Gastrocnemius medialis (tissue), 4 donors: ENCODE measurements at regions not wholly inside any gene's neighbourhood (a gene's known extent, or its start where the extent isn't known, plus 50 kb on each side); places are given as distances from the start of the nearest gene placed in this dataset.

ENCODE experiments used
- ATAC-seq, 2 donors: fragments of 150-250 bp; one replicate each; pipeline ENCODE4 v1.9.1; 2016
- DNase-seq, 2 donors: peaks; one replicate each; pipeline ENCODE4 v3.0.0-alpha.2; 2019
- H3K27ac ChIP-seq, 4 donors: fragments of 200-600 bp; sonication (generic); 1 replicate in 1 of 4; 2 replicates in 3 of 4; pipeline ENCODE4 v1.5.1; 2016 to 2018; ENCODE audit warnings: mild to moderate bottlenecking in 2 of 4, moderate library complexity in 1 of 4
- H3K27me3 ChIP-seq, 3 donors: fragments of 200-600 bp; sonication (generic) in 2 of 3; 1 replicate in 1 of 3; 2 replicates in 2 of 3; pipeline versions ENCODE4 v1.5.1 to v1.6.0; 2016 to 2019; ENCODE audit warnings: mild to moderate bottlenecking in 1 of 3, moderate library complexity in 1 of 3
- H3K36me3 ChIP-seq, 2 donors: fragments of 200-600 bp; sonication (generic) in 1 of 2; one replicate each; pipeline ENCODE4 v1.5.1; 2017 to 2018
- H3K4me1 ChIP-seq, 2 donors: fragments of 200-600 bp; sonication (generic) in 1 of 2; one replicate each; pipeline ENCODE4 v1.5.1; 2016 to 2017; ENCODE audit warnings: mild to moderate bottlenecking in 2 of 2
- H3K4me3 ChIP-seq, 4 donors: fragments of 200-600 bp; sonication (generic) in 3 of 4; 1 replicate in 1 of 4; 2 replicates in 3 of 4; pipeline ENCODE4 v1.5.1; 2016 to 2019; ENCODE audit warnings: mild to moderate bottlenecking in 2 of 4
- H3K9me3 ChIP-seq, 3 donors: fragments of 200-600 bp; sonication (generic) in 2 of 3; 1 replicate in 1 of 3; 2 replicates in 2 of 3; pipeline ENCODE4 v1.5.1; 2016 to 2019
- CTCF ChIP-seq, 5 experiments: fragments of 450-650 bp in 3 of 5; fragments of 200-600 bp in 2 of 5; sonication (generic) in 2 of 5; IDR thresholded peaks in 4 of 5; conservative IDR thresholded peaks in 1 of 5; 1 replicate in 4 of 5; 2 replicates in 1 of 5; pipeline ENCODE4 v1.5.1; 2016 to 2019; ENCODE audit warnings: antibody characterized with exemption in 5 of 5, mild to moderate bottlenecking in 3 of 5, moderate library complexity in 3 of 5
- POLR2A ChIP-seq, 2 donors: fragments of 450-650 bp; IDR thresholded peaks; one replicate each; pipeline ENCODE4 v1.6.1; 2017; ENCODE audit warnings: antibody characterized with exemption in 2 of 2, mild to moderate bottlenecking in 2 of 2, moderate library complexity in 2 of 2
- in situ Hi-C, 4 donors: fragments of 200-750 bp; cut with MboI; loops; one replicate each; pipeline versions ENCODE4 v1.15.0 to v1.8.0; 2017; ENCODE audit warnings: low sequenced_read_pairs in 4 of 4
- intact Hi-C: fragments of 100-400 bp; cut with DNase I; formaldehyde crosslinking; loops from one replicate; pipeline ENCODE4 v1.15.1; 2023; ENCODE audit warnings: low total_unique reads

DNA sequence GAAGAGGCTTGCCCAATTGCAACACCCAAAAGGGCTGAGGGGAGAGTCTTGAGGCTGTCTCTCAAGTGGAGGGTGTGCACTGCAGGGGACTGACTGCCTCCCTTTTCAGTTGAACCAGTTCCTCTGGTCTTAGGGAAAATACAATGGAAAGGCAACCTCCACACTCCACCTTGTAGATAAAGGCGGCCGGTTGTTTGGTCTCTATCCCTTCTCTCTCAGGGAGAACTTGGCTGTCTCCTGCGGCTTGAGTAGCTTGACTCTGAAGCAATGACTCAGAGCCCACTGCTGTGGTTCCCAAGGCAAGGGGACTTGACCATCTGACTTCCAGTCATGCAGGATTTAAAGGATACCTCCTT, 143.2 kb upstream of the UMPS start:
- Histone ChIP-seq H3K27ac (peak overlapping the region; percentile 41 to 95 (median 90)), H3K36me3 (no peaks in the 10 kb centered on the region), H3K9me3 (no peaks in the 10 kb centered on the region), H3K27me3 (no peaks in the 10 kb centered on the region), H3K4me1 (peaks cover 18 to 24% of the 10 kb centered on the region in 2 donors), H3K4me3 (no peak overlapping the region)
- TF ChIP-seq POLR2A (IDR thresholded peaks at IDR 0.05) (no peak), CTCF (IDR thresholded peaks at IDR 0.05 in 4 of 5, conservative IDR thresholded peaks at IDR 0.05 in 1 of 5) (no peak)
- intact Hi-C loops (no loop called here), in situ Hi-C loops (loop anchor here in 1 of 4 donors (25.0 kb wide), 1 partner anchor 325 kb away; no protein-coding TSS in a partner anchor)
- ATAC-seq, result no peak
- no peak for DNase-seq

GRCh38 chr3:124588036-124588435, 142.2 kb upstream of the UMPS start:
- no peak for TF ChIP-seq POLR2A (IDR thresholded peaks at IDR 0.05)
- in situ Hi-C loops (loop anchor here in 1 of 4 donors (25.0 kb wide), 1 partner anchor 324 kb away; no protein-coding TSS in a partner anchor), intact Hi-C loops (no loop called here)
- Histone ChIP-seq H3K27ac (no peak overlapping the region), H3K9me3 (no peaks in the 10 kb centered on the region), H3K27me3 (no peaks in the 10 kb centered on the region), H3K4me1 (peaks cover 26 to 31% of the 10 kb centered on the region in 2 donors), H3K36me3 (no peaks in the 10 kb centered on the region), H3K4me3 (no peak overlapping the region)
- DNase-seq, result no peak
- ATAC-seq, result no peak

GRCh38 chr3:124588794-124589193, 141.5 kb upstream of the UMPS start:
- Histone ChIP-seq H3K4me1 (peaks cover 30 to 34% of the 10 kb centered on the region in 2 donors), H3K36me3 (no peaks in the 10 kb centered on the region), H3K27ac (no peak overlapping the region), H3K4me3 (no peak overlapping the region), H3K27me3 (no peaks in the 10 kb centered on the region), H3K9me3 (no peaks in the 10 kb centered on the region)
- in situ Hi-C loops (loop anchor here in 1 of 4 donors (25.0 kb wide), 1 partner anchor 324 kb away; no protein-coding TSS in a partner anchor), intact Hi-C loops (no loop called here)
- TF ChIP-seq POLR2A (IDR thresholded peaks at IDR 0.05) (no peak), CTCF (IDR thresholded peaks at IDR 0.05 in 4 of 5, conservative IDR thresholded peaks at IDR 0.05 in 1 of 5) (no peak)
- DNase-seq, result no peak
- no peak for ATAC-seq

- Histone ChIP-seq H3K36me3 (no peaks in the 10 kb centered on the region), H3K9me3 (no peaks in the 10 kb centered on the region), H3K27me3 (no peaks in the 10 kb centered on the region), H3K4me1 (peaks cover 17 to 23% of the 10 kb centered on the region in 2 donors), H3K4me3 (no peak overlapping the region), H3K27ac (no peak overlapping the region)
- TF ChIP-seq POLR2A (IDR thresholded peaks at IDR 0.05) (no peak), CTCF (IDR thresholded peaks at IDR 0.05 in 4 of 5, conservative IDR thresholded peaks at IDR 0.05 in 1 of 5) (no peak)
- ATAC-seq (no peak), DNase-seq (no peak)
- in situ Hi-C loops, result loop anchor here in 1 of 4 donors (25.0 kb wide), 1 partner anchor 321 kb away; no protein-coding TSS in a partner anchor
- intact Hi-C loops, result no loop called here
These were observed 138.6 kb upstream of the UMPS start for GRCh38 chr3:124591699-124592098.

DNA sequence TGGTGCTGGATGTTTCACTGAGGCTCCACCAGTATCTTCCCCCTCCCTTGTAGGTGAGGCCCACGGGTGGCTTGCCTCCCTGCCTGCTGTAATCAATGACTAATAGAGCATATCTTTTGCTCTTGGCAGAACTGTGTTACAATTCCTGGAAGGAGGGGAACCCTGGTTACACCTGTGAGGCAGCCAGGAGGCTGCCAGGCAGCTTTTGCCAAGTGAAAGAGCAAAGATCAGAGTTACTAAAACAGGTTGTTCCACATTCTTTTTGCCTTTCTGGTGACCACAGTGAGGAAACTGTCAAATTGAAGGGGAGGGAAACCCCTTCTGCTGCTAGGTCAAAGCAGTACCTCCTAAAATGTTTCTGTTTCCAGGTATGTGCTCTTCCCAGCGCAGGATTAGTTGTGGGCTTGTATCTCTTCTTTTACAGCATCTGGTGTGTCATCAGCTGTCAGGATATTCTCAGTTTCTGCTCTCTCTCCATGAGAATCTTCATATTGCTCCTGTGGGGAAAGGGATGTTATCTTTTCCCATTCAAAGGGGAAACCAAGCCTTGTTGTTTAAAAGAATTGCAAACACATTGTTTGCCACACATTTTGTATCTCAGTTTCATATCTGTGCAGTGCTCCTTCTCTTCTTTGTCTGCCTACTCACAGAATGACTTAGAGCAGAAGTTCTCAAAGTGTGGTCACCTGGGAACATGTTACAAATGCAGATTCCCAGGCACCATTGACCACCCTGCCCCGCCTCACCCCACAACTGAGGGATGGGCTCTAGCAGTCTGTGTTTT, 137.4 kb upstream of the UMPS start:
- no peaks in the 10 kb centered on the region for H3K36me3 ChIP-seq
- DNase-seq (no peak), ATAC-seq (peak in 1 of 2 donors; percentile 29)
- no peaks in the 10 kb centered on the region for H3K9me3 ChIP-seq
- no peak overlapping the region for H3K4me3 ChIP-seq
- intact Hi-C loops, result no loop called here
- in situ Hi-C loops, result loop anchor here in 1 of 4 donors (25.0 kb wide), 1 partner anchor 319 kb away; no protein-coding TSS in a partner anchor
- H3K27ac ChIP-seq, result peak overlapping the region in 3 of 4 donors; percentile 11 to 50 (median 24)
- H3K4me1 ChIP-seq, result peaks cover 10 to 26% of the 10 kb centered on the region in 2 donors
- no peaks in the 10 kb centered on the region for H3K27me3 ChIP-seq
- TF ChIP-seq CTCF (IDR thresholded peaks at IDR 0.05 in 4 of 5, conservative IDR thresholded peaks at IDR 0.05 in 1 of 5) (no peak), POLR2A (IDR thresholded peaks at IDR 0.05) (no peak)
